H9 (cell line): ENCODE measurements at regions not wholly inside any gene's neighbourhood (a gene's known extent, or its start where the extent isn't known, plus 50 kb on each side); places are given as distances from the start of the nearest gene placed in this dataset.

Experiments
- DNase-seq: peaks from one replicate; pipeline ENCODE4 v3.0.0-alpha.2; 2017
- H2AFZ ChIP-seq: one replicate; pipeline ENCODE4 v1.6.1; 2013; ENCODE audit warnings: mild to moderate bottlenecking, low read length, control low read depth, moderate library complexity
- H2AK5ac ChIP-seq: 2 replicates; pipeline ENCODE4 v1.6.1; 2013; ENCODE audit warnings: low read length, control low read depth, mixed read lengths; ENCODE audit not compliant: insufficient read length
- H2BK120ac ChIP-seq: one replicate; pipeline ENCODE4 v1.6.1; 2013; ENCODE audit warnings: low read depth, mild to moderate bottlenecking, low read length, control low read depth, inconsistent platforms; ENCODE audit not compliant: poor library complexity, severe bottlenecking
- H2BK12ac ChIP-seq: 2 replicates; pipeline ENCODE4 v1.6.1; 2013; ENCODE audit warnings: low read length, control low read depth, mixed read lengths, low read depth; ENCODE audit not compliant: insufficient read length
- H2BK15ac ChIP-seq: 2 replicates; pipeline ENCODE4 v1.6.1; 2013; ENCODE audit warnings: low read depth, low read length, control low read depth
- H2BK20ac ChIP-seq: one replicate; pipeline ENCODE4 v1.6.1; 2013; ENCODE audit warnings: low read depth, mild to moderate bottlenecking, low read length, control low read depth, inconsistent platforms; ENCODE audit not compliant: poor library complexity, severe bottlenecking
- H2BK5ac ChIP-seq: 2 replicates; pipeline ENCODE4 v1.6.1; 2013; ENCODE audit warnings: low read length, control low read depth, mixed read lengths; ENCODE audit not compliant: insufficient read length
- H3K14ac ChIP-seq: 2 replicates; pipeline ENCODE4 v1.6.1; 2013; ENCODE audit warnings: low read length, control low read depth; ENCODE audit not compliant: insufficient read depth
- H3K18ac ChIP-seq: 2 replicates; pipeline ENCODE4 v1.6.1; 2013; ENCODE audit warnings: low read depth, mild to moderate bottlenecking, mixed read lengths, low read length, control low read depth; ENCODE audit not compliant: insufficient read length
- H3K23ac ChIP-seq: 2 replicates; pipeline ENCODE4 v1.6.1; 2013; ENCODE audit warnings: low read length, control low read depth, mixed read lengths, low read depth; ENCODE audit not compliant: insufficient read length
- H3K23me2 ChIP-seq: 2 replicates; pipeline ENCODE4 v1.6.1; 2013; ENCODE audit warnings: low read depth, mild to moderate bottlenecking, mixed read lengths, low read length, control low read depth; ENCODE audit not compliant: insufficient read length, poor library complexity, severe bottlenecking
- H3K27ac ChIP-seq: 2 replicates; pipeline ENCODE4 v1.5.1; 2013; ENCODE audit warnings: low read length, control low read depth, mixed read lengths, low read depth; ENCODE audit not compliant: insufficient read length
- H3K27me3 ChIP-seq: 2 replicates; pipeline ENCODE4 v1.6.1; 2013; ENCODE audit warnings: low read length, control low read depth, inconsistent platforms; ENCODE audit not compliant: insufficient read depth
- H3K4ac ChIP-seq: 2 replicates; pipeline ENCODE4 v1.6.1; 2013; ENCODE audit warnings: low read depth, mild to moderate bottlenecking, control low read depth, inconsistent platforms, low read length, moderate library complexity
- H3K4me1 ChIP-seq: 2 replicates; pipeline ENCODE4 v1.6.1; 2013; ENCODE audit warnings: low read length, control low read depth, inconsistent platforms; ENCODE audit not compliant: insufficient read depth
- H3K4me2 ChIP-seq: 2 replicates; pipeline ENCODE4 v1.6.1; 2013; ENCODE audit warnings: low read length, control low read depth, mixed read lengths; ENCODE audit not compliant: insufficient read length, insufficient read depth
- H3K56ac ChIP-seq: 2 replicates; pipeline ENCODE4 v1.6.1; 2013; ENCODE audit warnings: low read depth, mild to moderate bottlenecking, mixed read lengths, low read length, control low read depth; ENCODE audit not compliant: insufficient read length
- H3K79me1 ChIP-seq: 2 replicates; pipeline ENCODE4 v1.6.1; 2013; ENCODE audit warnings: low read depth, mild to moderate bottlenecking, moderate library complexity, low read length, control low read depth, inconsistent platforms; ENCODE audit not compliant: insufficient read depth, poor library complexity, severe bottlenecking
- H3K79me2 ChIP-seq: 2 replicates; pipeline ENCODE4 v1.6.1; 2013; ENCODE audit warnings: low read length, control low read depth, inconsistent platforms; ENCODE audit not compliant: insufficient read depth
- H3K9ac ChIP-seq: 2 replicates; pipeline ENCODE4 v1.6.1; 2013; ENCODE audit warnings: low read length, control low read depth, mixed read lengths; ENCODE audit not compliant: insufficient read length; ENCODE audit errors: extremely low read depth
- H3K9me3 ChIP-seq: one replicate; pipeline ENCODE4 v1.6.1; 2013; ENCODE audit warnings: low read depth, low read length, inconsistent platforms; ENCODE audit not compliant: control insufficient read depth
- H3T11ph ChIP-seq: one replicate; pipeline ENCODE4 v1.6.1; 2013; ENCODE audit warnings: mild to moderate bottlenecking, low read length, control low read depth, inconsistent platforms
- H4K20me1 ChIP-seq: one replicate; pipeline ENCODE4 v1.6.1; 2013; ENCODE audit not compliant: control insufficient read depth, insufficient read length, insufficient read depth
- H4K5ac ChIP-seq: 2 replicates; pipeline ENCODE4 v1.6.1; 2013; ENCODE audit warnings: low read depth, mild to moderate bottlenecking, mixed read lengths, low read length, control low read depth; ENCODE audit not compliant: insufficient read length
- H4K8ac ChIP-seq: replicated peaks from 2 replicates; pipeline ENCODE4 v1.6.1; 2013; ENCODE audit warnings: low read length, control low read depth, mixed read lengths, low read depth; ENCODE audit not compliant: insufficient read length
- H4K91ac ChIP-seq: 2 replicates; pipeline ENCODE4 v1.6.1; 2013; ENCODE audit warnings: low read depth, mild to moderate bottlenecking, moderate library complexity, mixed read lengths, low read length, control low read depth; ENCODE audit not compliant: insufficient read length
- H3K27ac Mint-ChIP-seq, 3 experiments: 2 replicates in 2 of 3; 3 replicates in 1 of 3; pipeline ENCODE4 v1.8.0; 2020 to 2021; ENCODE audit warnings: mixed read lengths in 3 of 3, mild to moderate bottlenecking in 1 of 3, moderate library complexity in 1 of 3
- H3K27me3 Mint-ChIP-seq: 2 replicates; pipeline ENCODE4 v1.8.0; 2021; ENCODE audit warnings: low read depth, mild to moderate bottlenecking, moderate library complexity, mixed read lengths
- H3K36me3 Mint-ChIP-seq, 3 experiments: 2 replicates in 2 of 3; 3 replicates in 1 of 3; pipeline ENCODE4 v1.8.0; 2020 to 2021; ENCODE audit warnings: low read depth in 3 of 3, mixed read lengths in 3 of 3; ENCODE audit not compliant: insufficient read depth in 1 of 3
- H3K4me1 Mint-ChIP-seq, 2 experiments: 2 replicates each; pipeline ENCODE4 v1.8.0; 2020; ENCODE audit warnings: mixed read lengths in 2 of 2
- H3K4me3 Mint-ChIP-seq, 2 experiments: 2 replicates in 1 of 2; 3 replicates in 1 of 2; pipeline ENCODE4 v1.8.0; 2020 to 2021; ENCODE audit warnings: mild to moderate bottlenecking in 2 of 2, mixed read lengths in 2 of 2, moderate library complexity in 1 of 2
- H3K9me3 Mint-ChIP-seq, 2 experiments: 2 replicates in 1 of 2; 3 replicates in 1 of 2; pipeline ENCODE4 v1.8.0; 2020; ENCODE audit warnings: mild to moderate bottlenecking in 2 of 2, mixed read lengths in 2 of 2, moderate library complexity in 1 of 2
- WGBS: extraction: QIAGEN DNeasy Blood & Tissue Kit; methylation state at CpG from one replicate; pipeline ENCODE4 v1.1.7; 2013; ENCODE audit warnings: missing lambda C conversion rate, low lambda C conversion rate, mixed read lengths; ENCODE audit not compliant: insufficient read length; ENCODE audit errors: extremely low coverage; 5-methylcytosine and 5-hydroxymethylcytosine counted together
- TF ChIP-seq, protein P1 (sequence below): fragments of 200-600 bp; sonication (generic); conservative IDR thresholded peaks from 3 replicates; pipeline ENCODE4 v1.8.0; 2021; ENCODE audit warnings: antibody characterized with exemption, mild to moderate bottlenecking

DNA sequence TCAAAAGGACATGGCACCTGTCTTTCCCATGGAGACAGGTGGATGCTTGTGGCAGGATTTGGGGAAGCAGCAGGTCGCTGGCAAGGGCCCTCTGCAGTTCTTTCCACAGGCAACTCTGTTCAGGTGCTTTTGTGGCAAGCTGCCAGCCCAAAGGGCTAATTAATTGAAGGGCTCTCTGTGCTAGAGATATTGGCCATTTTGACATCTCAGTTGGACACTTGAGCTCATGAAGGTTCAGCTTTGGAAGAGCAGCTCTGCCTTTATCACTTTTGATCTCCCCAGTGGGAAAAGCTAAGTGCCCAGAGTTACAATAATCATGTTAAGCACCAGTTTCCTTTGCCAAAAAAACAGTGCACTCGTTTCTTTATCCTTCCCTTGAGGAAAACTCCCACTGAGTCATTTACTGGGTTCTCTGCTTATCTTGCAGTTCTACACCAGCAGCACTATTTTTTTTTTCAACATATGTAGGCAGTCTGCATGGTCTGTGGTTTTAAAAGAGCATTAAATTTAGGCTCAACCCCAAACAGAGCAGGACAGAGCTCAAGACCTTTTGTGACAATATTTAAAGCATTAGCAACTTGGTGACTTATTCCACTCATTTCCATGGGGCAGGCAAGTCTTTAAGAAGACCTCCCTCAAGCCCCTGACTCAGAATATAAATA is 336.4 kb upstream of the RASGEF1B start:
- Histone ChIP-seq H3K14ac (no peak overlapping the region), H2AFZ (no peak overlapping the region), H3K27ac (no peak overlapping the region), H3K56ac (no peak overlapping the region), H4K8ac (no peak overlapping the region), H3K79me1 (no peaks in the 10 kb centered on the region), H2BK5ac (no peak overlapping the region), H3K9me3 (no peaks in the 10 kb centered on the region), H2BK15ac (no peak overlapping the region), H2BK12ac (no peak overlapping the region), H3T11ph (no peak overlapping the region), H3K18ac (no peak overlapping the region), H3K4me1 (0 out of 2 replicates have a peak, but pooled peaks cover 4% of the 10 kb centered on the region), H3K4ac (no peak overlapping the region), H3K4me2 (no peak overlapping the region), H3K23me2 (no peaks in the 10 kb centered on the region), H3K79me2 (no peaks in the 10 kb centered on the region), H2BK120ac (no peak overlapping the region), H3K23ac (no peak overlapping the region), H4K91ac (no peak overlapping the region), H4K20me1 (no peaks in the 10 kb centered on the region), H2BK20ac (no peak overlapping the region), H3K9ac (no peak overlapping the region), H4K5ac (no peak overlapping the region), H2AK5ac (no peak overlapping the region), H3K27me3 (no peaks in the 10 kb centered on the region)
- Mint-ChIP-seq H3K27me3 (no peaks in the 10 kb centered on the region), H3K4me1 (peaks cover 5% of the 10 kb centered on the region in 2 experiments; a peak in 2 of 4 replicates), H3K36me3 (no peaks in the 10 kb centered on the region), H3K27ac (no peak overlapping the region), H3K4me3 (no peak overlapping the region), H3K9me3 (no peaks in the 10 kb centered on the region)
- no CpG with 5 or more reads among the region's 2 CpGs for WGBS
- TF ChIP-seq, protein P1, sequence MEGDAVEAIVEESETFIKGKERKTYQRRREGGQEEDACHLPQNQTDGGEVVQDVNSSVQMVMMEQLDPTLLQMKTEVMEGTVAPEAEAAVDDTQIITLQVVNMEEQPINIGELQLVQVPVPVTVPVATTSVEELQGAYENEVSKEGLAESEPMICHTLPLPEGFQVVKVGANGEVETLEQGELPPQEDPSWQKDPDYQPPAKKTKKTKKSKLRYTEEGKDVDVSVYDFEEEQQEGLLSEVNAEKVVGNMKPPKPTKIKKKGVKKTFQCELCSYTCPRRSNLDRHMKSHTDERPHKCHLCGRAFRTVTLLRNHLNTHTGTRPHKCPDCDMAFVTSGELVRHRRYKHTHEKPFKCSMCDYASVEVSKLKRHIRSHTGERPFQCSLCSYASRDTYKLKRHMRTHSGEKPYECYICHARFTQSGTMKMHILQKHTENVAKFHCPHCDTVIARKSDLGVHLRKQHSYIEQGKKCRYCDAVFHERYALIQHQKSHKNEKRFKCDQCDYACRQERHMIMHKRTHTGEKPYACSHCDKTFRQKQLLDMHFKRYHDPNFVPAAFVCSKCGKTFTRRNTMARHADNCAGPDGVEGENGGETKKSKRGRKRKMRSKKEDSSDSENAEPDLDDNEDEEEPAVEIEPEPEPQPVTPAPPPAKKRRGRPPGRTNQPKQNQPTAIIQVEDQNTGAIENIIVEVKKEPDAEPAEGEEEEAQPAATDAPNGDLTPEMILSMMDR, result no peak
- no peak for DNase-seq
